ENCODE measurements at regions not wholly inside any gene's neighbourhood (a gene's known extent, or its start where the extent isn't known, plus 50 kb on each side); places are given as distances from the start of the nearest gene placed in this dataset.
"Not testable (repeated sequence)": the region's sequence is repeated elsewhere in the genome, so short reads cannot be mapped to it uniquely, and the experiment has no call there.

DNA sequence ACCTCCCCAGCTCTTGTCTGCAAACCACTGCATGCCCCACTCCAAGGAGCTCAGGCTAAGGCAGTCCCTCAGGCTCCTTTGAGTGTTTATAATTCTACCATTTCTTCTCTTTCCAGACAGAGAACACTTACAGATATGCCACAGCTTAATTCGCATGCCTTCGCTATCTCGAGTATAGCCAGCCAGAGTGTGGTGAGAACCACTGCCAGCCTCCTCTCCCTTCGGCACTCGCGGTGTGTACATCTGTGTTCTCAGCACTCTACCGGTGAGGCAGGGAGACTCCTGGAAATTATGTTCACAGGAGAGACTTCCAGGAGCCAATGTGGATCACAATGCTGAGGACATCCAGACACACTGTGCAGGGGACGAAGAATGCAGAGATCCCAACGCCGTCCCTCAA is 143.7 kb upstream of the IRX1 start:
- Histone ChIP-seq H3K36me3 (ENCODE audit: low read depth) (no peaks in the 10 kb centered on the region), H3K4me3 (ENCODE audit: severe bottlenecking) (no peak overlapping the region), H3K4me1 (ENCODE audit: insufficient read depth, poor library complexity, severe bottlenecking) (no peaks in the 10 kb centered on the region), H3K27ac (ENCODE audit: poor library complexity, severe bottlenecking) (no peak overlapping the region), H3K27me3 (ENCODE audit: insufficient read depth, poor library complexity, severe bottlenecking) (no peaks in the 10 kb centered on the region), H3K9me3 (ENCODE audit: severe bottlenecking) (peaks cover 8% of the 10 kb centered on the region)
- TF ChIP-seq, protein P1, sequence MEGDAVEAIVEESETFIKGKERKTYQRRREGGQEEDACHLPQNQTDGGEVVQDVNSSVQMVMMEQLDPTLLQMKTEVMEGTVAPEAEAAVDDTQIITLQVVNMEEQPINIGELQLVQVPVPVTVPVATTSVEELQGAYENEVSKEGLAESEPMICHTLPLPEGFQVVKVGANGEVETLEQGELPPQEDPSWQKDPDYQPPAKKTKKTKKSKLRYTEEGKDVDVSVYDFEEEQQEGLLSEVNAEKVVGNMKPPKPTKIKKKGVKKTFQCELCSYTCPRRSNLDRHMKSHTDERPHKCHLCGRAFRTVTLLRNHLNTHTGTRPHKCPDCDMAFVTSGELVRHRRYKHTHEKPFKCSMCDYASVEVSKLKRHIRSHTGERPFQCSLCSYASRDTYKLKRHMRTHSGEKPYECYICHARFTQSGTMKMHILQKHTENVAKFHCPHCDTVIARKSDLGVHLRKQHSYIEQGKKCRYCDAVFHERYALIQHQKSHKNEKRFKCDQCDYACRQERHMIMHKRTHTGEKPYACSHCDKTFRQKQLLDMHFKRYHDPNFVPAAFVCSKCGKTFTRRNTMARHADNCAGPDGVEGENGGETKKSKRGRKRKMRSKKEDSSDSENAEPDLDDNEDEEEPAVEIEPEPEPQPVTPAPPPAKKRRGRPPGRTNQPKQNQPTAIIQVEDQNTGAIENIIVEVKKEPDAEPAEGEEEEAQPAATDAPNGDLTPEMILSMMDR (IDR thresholded peaks at IDR 0.05; ENCODE audit: poor library complexity, severe bottlenecking): no peak
- ATAC-seq (ENCODE audit: low read depth): no peak
- no peak for DNase-seq (ENCODE audit: low spot score)

DNA sequence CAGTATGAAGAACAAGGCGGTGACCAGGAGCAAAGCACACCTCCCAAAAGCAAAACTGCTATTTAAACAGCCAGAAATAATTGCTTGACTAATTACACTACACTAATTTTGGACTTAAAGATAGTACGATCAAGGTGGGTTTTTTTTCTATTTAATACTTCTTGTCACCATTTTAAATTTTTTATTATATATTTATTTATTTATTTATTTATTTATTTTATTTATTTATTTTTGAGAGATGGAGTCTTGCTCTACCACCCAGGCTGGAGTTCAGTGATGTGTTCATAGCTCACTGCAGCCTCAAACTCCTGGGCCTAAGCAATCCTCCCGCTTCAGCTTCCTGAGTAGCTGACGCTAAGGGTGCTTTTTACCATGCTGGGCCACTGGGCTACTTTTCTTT is 146.2 kb upstream of the IRX1 start:
- DNase-seq (ENCODE audit: low spot score): no peak
- H3K36me3 ChIP-seq (ENCODE audit: low read depth): no peaks in the 10 kb centered on the region
- TF ChIP-seq, protein P1 (IDR thresholded peaks at IDR 0.05; ENCODE audit: poor library complexity, severe bottlenecking): no peak
- peaks cover 11% of the 10 kb centered on the region for H3K9me3 ChIP-seq (ENCODE audit: severe bottlenecking)
- H3K27ac ChIP-seq (ENCODE audit: poor library complexity, severe bottlenecking): no peak overlapping the region
- no peaks in the 10 kb centered on the region for H3K4me1 ChIP-seq (ENCODE audit: insufficient read depth, poor library complexity, severe bottlenecking)
- H3K4me3 ChIP-seq (ENCODE audit: severe bottlenecking): no peak overlapping the region
- no peak for ATAC-seq (ENCODE audit: low read depth)
- no peaks in the 10 kb centered on the region for H3K27me3 ChIP-seq (ENCODE audit: insufficient read depth, poor library complexity, severe bottlenecking)

DNA sequence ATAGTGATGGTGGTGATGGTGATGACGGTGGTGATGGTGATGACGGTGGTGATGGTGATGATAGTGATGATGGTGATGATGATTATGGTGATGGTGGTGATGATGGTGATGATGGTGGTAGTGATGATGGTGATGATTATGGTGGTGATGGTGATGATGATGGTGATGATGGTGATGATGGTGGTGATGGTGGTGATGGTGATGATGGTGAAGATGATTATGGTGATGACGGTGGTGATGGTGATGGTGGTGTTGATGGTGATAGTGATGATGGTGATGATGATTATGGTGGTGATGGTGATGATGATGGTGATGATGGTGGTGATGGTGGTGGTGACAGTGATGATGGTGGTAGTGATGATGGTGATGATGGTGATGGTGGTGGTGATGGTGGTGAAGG is 149.2 kb upstream of the IRX1 start:
- Histone ChIP-seq H3K9me3 (ENCODE audit: severe bottlenecking) (peaks cover 11% of the 10 kb centered on the region), H3K4me1 (ENCODE audit: insufficient read depth, poor library complexity, severe bottlenecking) (no peaks in the 10 kb centered on the region), H3K4me3 (ENCODE audit: severe bottlenecking) (no peak overlapping the region), H3K36me3 (ENCODE audit: low read depth) (no peaks in the 10 kb centered on the region), H3K27ac (ENCODE audit: poor library complexity, severe bottlenecking) (no peak overlapping the region), H3K27me3 (ENCODE audit: insufficient read depth, poor library complexity, severe bottlenecking) (no peaks in the 10 kb centered on the region)
- TF ChIP-seq, protein P1 (IDR thresholded peaks at IDR 0.05; ENCODE audit: poor library complexity, severe bottlenecking): no peak
- DNase-seq (ENCODE audit: low spot score) (no peak), ATAC-seq (ENCODE audit: low read depth) (no peak)

DNA sequence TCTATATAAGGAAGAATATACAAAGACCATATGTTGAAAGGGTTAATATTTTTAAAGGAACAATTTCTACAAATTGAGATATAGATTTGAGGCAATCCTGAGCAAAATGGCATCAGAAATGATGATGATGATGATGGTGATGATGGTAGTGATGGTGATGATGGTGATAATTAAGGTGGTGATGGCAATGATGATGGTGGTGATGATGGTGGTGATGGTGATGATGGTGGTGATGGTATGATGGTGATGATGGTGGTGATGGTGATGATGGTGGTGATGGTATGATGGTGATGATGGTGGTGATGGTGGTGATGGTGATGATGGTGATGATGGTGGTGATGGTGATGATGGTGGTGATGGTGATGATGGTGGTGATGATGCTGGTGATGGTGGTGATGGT is 150.1 kb upstream of the IRX1 start:
- DNase-seq (ENCODE audit: low spot score): not testable (repeated sequence)

DNA sequence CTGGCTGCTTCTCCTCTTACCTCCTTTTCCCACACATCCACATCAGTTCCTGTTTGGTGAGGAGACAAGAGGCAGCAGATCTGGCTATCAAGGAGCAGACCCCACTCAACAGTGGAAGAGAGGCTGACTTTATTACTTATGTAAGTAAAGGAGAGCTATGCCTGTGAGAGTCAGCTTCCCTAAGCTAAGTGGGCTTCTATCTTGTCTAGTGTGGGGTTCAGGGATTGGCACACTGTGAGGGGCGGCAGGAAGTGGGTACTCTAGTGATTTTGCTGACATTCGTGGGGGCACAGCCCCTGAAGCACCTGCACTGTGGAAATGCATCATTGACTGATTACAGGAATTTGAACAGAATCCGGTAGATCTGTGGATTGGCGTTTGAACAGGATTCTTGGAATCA is 163.5 kb upstream of the IRX1 start:
- no peak for DNase-seq (ENCODE audit: low spot score)
- H3K4me1 ChIP-seq (ENCODE audit: insufficient read depth, poor library complexity, severe bottlenecking): no peaks in the 10 kb centered on the region
- no peak overlapping the region for H3K4me3 ChIP-seq (ENCODE audit: severe bottlenecking)
- H3K9me3 ChIP-seq (ENCODE audit: severe bottlenecking): no peaks in the 10 kb centered on the region
- TF ChIP-seq, protein P1 (IDR thresholded peaks at IDR 0.05; ENCODE audit: poor library complexity, severe bottlenecking): no peak
- no peak overlapping the region for H3K27ac ChIP-seq (ENCODE audit: poor library complexity, severe bottlenecking)
- peaks cover 12% of the 10 kb centered on the region for H3K27me3 ChIP-seq (ENCODE audit: insufficient read depth, poor library complexity, severe bottlenecking)
- no peaks in the 10 kb centered on the region for H3K36me3 ChIP-seq (ENCODE audit: low read depth)
- ATAC-seq (ENCODE audit: low read depth): no peak

More for the DNA sequence above, 150.1 kb upstream of the IRX1 start:
- not testable (repeated sequence) for H3K4me3 ChIP-seq (ENCODE audit: severe bottlenecking); H3K9me3 ChIP-seq (ENCODE audit: severe bottlenecking); H3K4me1 ChIP-seq (ENCODE audit: insufficient read depth, poor library complexity, severe bottlenecking); H3K36me3 ChIP-seq (ENCODE audit: low read depth); H3K27me3 ChIP-seq (ENCODE audit: insufficient read depth, poor library complexity, severe bottlenecking); H3K27ac ChIP-seq (ENCODE audit: poor library complexity, severe bottlenecking); ATAC-seq (ENCODE audit: low read depth)

All from RWPE2 (cell line).